ENCODE measurements at regions not wholly inside any gene's neighbourhood (a gene's known extent, or its start where the extent isn't known, plus 50 kb on each side); places are given as distances from the start of the nearest gene placed in this dataset.
A peak's percentile ranks its signal among the peaks of the same experiment; 100 is the strongest.
"Not testable (repeated sequence)": the region's sequence is repeated elsewhere in the genome, so short reads cannot be mapped to it uniquely, and the experiment has no call there.

DNA sequence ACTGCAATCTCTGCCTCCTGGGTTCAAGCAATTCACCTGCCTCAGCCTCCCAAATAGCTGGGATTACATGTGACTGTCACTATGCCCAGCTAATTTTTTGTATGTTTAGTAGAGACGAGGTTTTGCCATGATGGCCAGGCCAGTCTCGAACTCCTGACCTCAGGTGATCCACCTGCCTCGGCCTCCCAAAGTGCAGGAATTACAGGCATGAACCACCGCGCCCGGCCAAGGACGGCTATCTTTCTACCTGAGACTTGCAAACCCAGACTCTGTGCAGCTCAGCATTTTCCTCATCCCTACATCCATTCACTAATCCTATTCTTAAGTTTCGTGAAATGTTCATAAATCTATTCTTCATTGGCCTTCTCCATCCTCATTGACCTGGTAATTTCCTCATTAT, 330.0 kb downstream of the ANTXR2 start:
- DNase-seq (ENCODE audit: low read depth in 2 of 2) = no peak

GRCh38 chr4:79739912-79740311, 331.9 kb upstream of the GK2 start:
- DNase-seq (ENCODE audit: low read depth in 2 of 2) = no peak

GRCh38 chr4:79723507-79723906, 315.5 kb upstream of the GK2 start:
- no peak for DNase-seq (ENCODE audit: low read depth in 2 of 2)

GRCh38 chr4:79700356-79700755, 292.3 kb upstream of the GK2 start:
- no peak for DNase-seq (ENCODE audit: low read depth in 2 of 2)

GRCh38 chr4:79697444-79697843, 289.4 kb upstream of the GK2 start:
- DNase-seq (ENCODE audit: low read depth in 2 of 2) = no peak

GRCh38 chr4:79696534-79696933, 288.5 kb upstream of the GK2 start:
- not testable (repeated sequence) for DNase-seq (ENCODE audit: low read depth in 2 of 2)

GRCh38 chr4:79695848-79696247, 287.8 kb upstream of the GK2 start:
- no peak for DNase-seq (ENCODE audit: low read depth in 2 of 2)

GRCh38 chr4:79689740-79690139, 281.7 kb upstream of the GK2 start:
- DNase-seq (ENCODE audit: low read depth in 2 of 2) = no peak

- no peak for DNase-seq (ENCODE audit: low read depth in 2 of 2)
Observed at GRCh38 chr4:79688691-79689090, 280.7 kb upstream of the GK2 start.

- DNase-seq (ENCODE audit: low read depth in 2 of 2) = no peak
Observed at GRCh38 chr4:79687006-79687405, 279.0 kb upstream of the GK2 start.

- DNase-seq (ENCODE audit: low read depth in 2 of 2) = no peak
Observed at GRCh38 chr4:79685542-79685941, 277.5 kb upstream of the GK2 start.

DNA sequence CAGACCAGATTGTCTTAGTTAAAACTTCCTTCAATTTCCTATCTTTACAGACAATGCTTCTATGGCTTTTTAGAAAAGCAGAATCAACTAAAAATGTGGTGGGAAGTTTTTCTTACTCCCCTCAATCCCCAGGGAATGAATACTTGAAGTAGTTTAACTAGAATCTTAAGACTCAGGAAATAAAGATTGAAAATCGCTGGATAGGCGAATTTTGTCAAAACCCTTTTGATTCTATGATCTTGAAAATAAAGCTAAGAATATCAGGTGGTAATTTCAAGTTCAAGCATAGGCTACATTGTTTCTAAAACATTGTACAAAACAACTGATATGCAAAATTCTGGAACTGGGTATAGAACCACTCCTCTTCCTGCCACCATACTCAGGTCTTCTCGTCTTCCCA, 276.5 kb upstream of the GK2 start:
- DNase-seq (ENCODE audit: low read depth in 2 of 2) = no peak

DNA sequence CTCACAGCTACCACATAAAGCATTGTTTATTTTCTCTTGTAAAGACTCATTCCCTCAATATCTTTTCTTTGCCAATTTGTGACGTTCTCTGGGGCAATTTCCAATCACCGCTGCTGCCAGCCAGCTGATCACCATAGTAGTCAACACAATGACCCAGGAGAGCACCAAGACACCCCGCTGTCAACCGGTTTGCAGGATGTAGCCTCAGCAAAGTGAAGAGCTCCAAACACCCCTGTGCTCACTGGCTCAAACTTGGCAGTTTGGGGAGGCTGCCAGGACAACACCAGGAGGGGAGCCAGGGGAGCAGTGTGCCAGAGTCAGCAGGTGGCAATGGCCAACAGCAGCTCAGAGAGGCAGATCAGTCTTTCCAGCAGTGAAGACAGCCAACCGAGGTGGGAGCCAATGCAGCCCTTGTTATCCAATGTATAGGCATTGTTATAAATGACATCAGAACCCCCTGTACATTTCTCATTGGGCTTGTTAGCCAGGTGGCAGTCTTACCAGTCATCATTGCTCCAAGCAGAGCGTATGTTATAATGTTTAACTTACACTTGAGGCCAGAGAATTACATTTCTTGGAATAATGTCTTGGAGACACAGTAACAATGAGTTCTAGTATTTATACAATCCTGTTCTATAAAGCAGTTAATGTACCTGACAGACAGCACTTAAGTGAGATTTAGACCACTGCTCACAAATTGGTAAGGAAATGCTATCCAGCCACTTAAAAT, 274.9 kb upstream of the GK2 start:
- no peak for DNase-seq (ENCODE audit: low read depth in 2 of 2)

- peak; percentile 18 to 19 for DNase-seq (ENCODE audit: low read depth in 2 of 2)
Observed at GRCh38 chr4:79682161-79682560, 274.1 kb upstream of the GK2 start.

GRCh38 chr4:79679859-79680258, 271.8 kb upstream of the GK2 start:
- DNase-seq (ENCODE audit: low read depth in 2 of 2) = no peak

GRCh38 chr4:79678472-79679202, 270.6 kb upstream of the GK2 start:
- no peak for DNase-seq (ENCODE audit: low read depth in 2 of 2)

- DNase-seq (ENCODE audit: low read depth in 2 of 2) = no peak
Observed at GRCh38 chr4:79676705-79677104, 268.7 kb upstream of the GK2 start.

DNA sequence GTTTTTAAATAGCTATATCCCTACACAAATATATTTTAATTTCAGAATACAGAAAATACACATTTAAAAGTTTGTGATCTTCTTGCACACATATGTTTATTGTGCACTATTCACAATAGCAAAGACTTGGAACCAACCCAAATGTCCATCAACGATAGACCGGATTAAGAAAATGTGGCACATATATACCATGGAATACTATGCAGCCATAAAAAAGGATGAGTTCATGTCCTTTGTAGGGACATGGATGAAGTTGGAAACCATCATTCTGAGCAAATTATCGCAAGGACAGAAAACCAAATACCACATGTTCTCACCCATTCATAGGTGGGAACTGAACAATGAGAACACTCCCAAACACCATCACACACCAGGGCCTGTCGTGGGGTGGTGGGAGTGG, 266.9 kb upstream of the GK2 start:
- DNase-seq (ENCODE audit: low read depth in 2 of 2) = not testable (repeated sequence)

DNA sequence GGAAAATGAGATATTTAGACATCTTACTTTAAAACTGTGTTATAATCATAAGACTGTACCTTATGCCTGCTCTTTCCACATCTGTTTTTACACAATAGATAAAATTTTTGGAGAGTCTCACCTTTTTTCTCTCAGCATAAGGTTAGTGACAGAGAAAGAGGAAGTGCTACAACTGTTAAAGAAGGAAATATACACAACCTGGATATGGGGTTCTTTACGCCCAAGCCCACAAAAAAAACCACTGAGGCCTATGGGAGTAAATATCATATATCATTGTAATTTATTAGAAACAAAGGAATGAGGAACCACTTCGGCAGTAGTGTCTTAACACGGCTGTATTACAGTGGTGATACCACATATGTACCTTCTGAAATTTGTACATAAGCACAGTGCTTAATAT, 265.9 kb upstream of the GK2 start:
- no peak for DNase-seq (ENCODE audit: low read depth in 2 of 2)

DNA sequence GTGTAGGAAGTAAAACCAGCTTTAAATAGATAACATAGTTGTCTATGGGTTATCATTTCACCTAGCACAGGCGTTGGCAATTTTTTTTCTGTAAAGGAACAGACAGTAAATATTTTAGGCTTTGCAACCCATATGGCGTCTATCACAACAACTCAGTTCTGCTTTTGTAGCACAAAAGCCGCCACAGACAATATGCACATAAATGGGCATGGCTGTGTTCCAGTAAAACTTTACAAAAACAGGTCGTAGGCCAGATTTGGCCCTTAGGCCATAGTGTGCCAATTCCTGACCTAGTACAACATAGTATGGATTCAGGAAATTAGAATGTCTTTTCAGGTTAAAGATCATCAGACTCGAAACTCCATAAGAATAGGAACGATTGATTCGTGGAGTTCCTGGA, 265.3 kb upstream of the GK2 start:
- no peak for DNase-seq (ENCODE audit: low read depth in 2 of 2)

DNA sequence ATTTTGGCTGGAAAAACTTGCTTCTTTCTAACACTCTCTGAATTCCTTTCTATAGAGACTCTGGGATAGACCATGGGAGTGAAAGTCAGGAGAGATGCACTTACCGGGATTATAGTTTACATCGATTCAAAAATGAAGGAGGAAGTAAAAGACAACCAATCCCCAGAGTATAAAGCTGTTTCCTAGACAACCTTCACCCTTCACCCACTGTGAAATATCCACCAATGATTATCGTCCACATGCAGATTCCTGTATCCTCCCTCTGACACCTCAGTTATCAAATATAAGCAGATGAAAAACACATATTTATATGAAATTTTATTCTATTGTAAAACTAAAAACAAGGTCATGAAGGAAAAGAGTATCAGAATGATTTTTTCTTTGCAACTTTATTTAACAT, 258.8 kb upstream of the GK2 start:
- DNase-seq (ENCODE audit: low read depth in 2 of 2) = no peak

DNA sequence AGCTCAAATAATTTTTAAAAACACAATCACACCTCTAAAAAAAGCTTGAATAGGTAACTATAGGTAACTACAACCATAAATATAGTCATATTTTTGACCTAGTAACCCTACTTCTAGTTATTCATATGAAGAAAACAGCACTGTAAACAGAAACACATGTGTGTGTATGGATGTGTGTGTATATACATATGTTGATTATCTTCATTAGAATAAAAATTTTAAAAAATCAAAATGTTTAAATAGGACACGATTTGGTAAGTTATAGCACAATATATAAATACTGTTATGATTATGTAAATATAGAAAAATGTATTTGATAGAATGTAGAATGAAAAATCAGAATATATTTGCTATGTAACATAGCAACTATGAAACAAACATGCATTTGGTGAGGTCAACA, 258.1 kb upstream of the GK2 start:
- DNase-seq (ENCODE audit: low read depth in 2 of 2) = no peak

DNA sequence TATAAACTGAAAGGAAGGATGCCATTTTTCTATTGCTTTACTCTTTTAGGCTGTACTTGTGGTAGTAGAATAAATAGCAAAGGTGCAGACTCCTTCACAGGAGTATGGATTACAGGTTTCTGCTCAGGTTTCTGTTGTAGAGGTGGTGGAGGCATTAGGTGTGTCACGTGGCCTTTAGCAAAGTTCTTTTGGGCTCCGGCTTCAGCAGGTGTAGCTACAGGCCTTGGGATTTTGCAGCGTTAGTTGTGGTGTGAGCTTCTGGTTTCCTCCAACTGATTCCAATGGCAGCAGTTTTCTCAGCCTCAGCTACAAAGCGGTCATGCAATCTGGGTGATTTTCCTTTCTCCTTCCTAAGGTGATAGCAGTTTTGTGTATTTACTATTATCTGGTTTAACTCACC, 255.8 kb upstream of the GK2 start:
- no peak for DNase-seq (ENCODE audit: low read depth in 2 of 2)

DNA sequence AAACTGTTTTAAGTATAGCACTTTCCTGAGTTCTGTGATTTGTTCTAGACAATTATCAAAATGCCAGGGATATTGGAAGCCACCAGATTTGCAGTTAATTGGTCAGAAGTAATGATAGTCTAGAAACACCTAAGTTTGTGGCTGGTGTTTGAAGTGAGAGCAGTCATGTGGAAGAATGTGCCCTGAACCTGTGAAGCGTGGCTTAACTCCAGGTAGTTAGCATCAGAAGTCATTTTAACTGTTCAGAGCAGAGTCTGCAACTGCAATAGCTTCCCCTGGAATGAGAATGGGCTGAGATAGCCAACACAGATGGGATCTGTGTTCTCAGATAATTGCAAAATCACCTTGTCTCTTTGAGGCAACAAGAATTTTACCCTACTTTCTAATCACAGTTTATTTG, 255.1 kb upstream of the GK2 start:
- no peak for DNase-seq (ENCODE audit: low read depth in 2 of 2)

Measured in fibroblast of skin of left quadriceps (primary cell).